Osteoblast (primary cell): ENCODE measurements at regions not wholly inside any gene's neighbourhood (a gene's known extent, or its start where the extent isn't known, plus 50 kb on each side); places are given as distances from the start of the nearest gene placed in this dataset.

Experiments
- DNase-seq: peaks from one replicate; pipeline ENCODE4 v3.0.0; 2011; ENCODE audit warnings: low spot score, mixed read lengths; ENCODE audit not compliant: insufficient read length; ENCODE audit errors: missing footprints
- H2AFZ ChIP-seq: 2 replicates; pipeline ENCODE4 v1.6.0; 2011; ENCODE audit warnings: mild to moderate bottlenecking, low read length
- H3K27ac ChIP-seq: 2 replicates; pipeline ENCODE4 v1.5.1; 2011; ENCODE audit warnings: mild to moderate bottlenecking, low read depth, low read length, moderate library complexity
- H3K27me3 ChIP-seq: 2 replicates; pipeline ENCODE4 v1.6.0; 2012; ENCODE audit warnings: mild to moderate bottlenecking, control low read depth, inconsistent platforms, low read length, moderate library complexity; ENCODE audit not compliant: insufficient read depth
- H3K36me3 ChIP-seq: 2 replicates; pipeline ENCODE4 v1.5.1; 2011; ENCODE audit warnings: mild to moderate bottlenecking, low read length, control low read depth, moderate library complexity; ENCODE audit not compliant: insufficient read depth
- H3K4me1 ChIP-seq: 2 replicates; pipeline ENCODE4 v1.5.1; 2011; ENCODE audit warnings: mild to moderate bottlenecking, low read length, control low read depth, moderate library complexity; ENCODE audit not compliant: insufficient read depth
- H3K4me2 ChIP-seq: 2 replicates; pipeline ENCODE4 v1.6.0; 2011; ENCODE audit warnings: mild to moderate bottlenecking, low read length; ENCODE audit not compliant: insufficient read depth
- H3K4me3 ChIP-seq: fragments of 200-600 bp; sonication (generic); 3 replicates; pipeline ENCODE4 v1.5.1; 2012; ENCODE audit warnings: mild to moderate bottlenecking, low read length, inconsistent platforms; ENCODE audit not compliant: insufficient read depth
- H3K79me2 ChIP-seq: 2 replicates; pipeline ENCODE4 v1.6.0; 2012; ENCODE audit warnings: mild to moderate bottlenecking, low read length, control low read depth, inconsistent platforms; ENCODE audit not compliant: insufficient read depth
- H3K9me3 ChIP-seq: 2 replicates; pipeline ENCODE4 v1.5.1; 2011; ENCODE audit warnings: low read depth, low read length, control low read depth
- H4K20me1 ChIP-seq: 2 replicates; pipeline ENCODE4 v1.6.0; 2012; ENCODE audit warnings: mild to moderate bottlenecking, low read length, control low read depth; ENCODE audit not compliant: insufficient read depth
- CTCF ChIP-seq: IDR thresholded peaks from 2 replicates; pipeline ENCODE4 v1.5.1; 2011; ENCODE audit warnings: mild to moderate bottlenecking, low read depth, low read length, moderate library complexity; ENCODE audit errors: extremely low read depth

GRCh38 chr7:33701189-33701740 lies 204.1 kb upstream of the BMPER start:
- Histone ChIP-seq H3K27me3 (no peaks in the 10 kb centered on the region), H2AFZ (no peak overlapping the region), H3K4me2 (no peak overlapping the region), H3K27ac (no peak overlapping the region), H3K9me3 (peaks cover 19% of the 10 kb centered on the region), H3K4me3 (no peak overlapping the region), H3K4me1 (peaks cover 3% of the 10 kb centered on the region), H4K20me1 (no peaks in the 10 kb centered on the region), H3K79me2 (no peaks in the 10 kb centered on the region), H3K36me3 (no peaks in the 10 kb centered on the region)
- no peak for TF ChIP-seq CTCF
- no peak for DNase-seq

GRCh38 chr7:33701927-33702326 lies 203.4 kb upstream of the BMPER start:
- DNase-seq, result no peak
- Histone ChIP-seq H3K9me3 (peaks cover 19% of the 10 kb centered on the region), H3K4me3 (no peak overlapping the region), H3K4me2 (no peak overlapping the region), H3K27ac (no peak overlapping the region), H3K36me3 (no peaks in the 10 kb centered on the region), H3K27me3 (no peaks in the 10 kb centered on the region), H3K79me2 (no peaks in the 10 kb centered on the region), H4K20me1 (no peaks in the 10 kb centered on the region), H2AFZ (no peak overlapping the region), H3K4me1 (peaks cover 3% of the 10 kb centered on the region)
- no peak for TF ChIP-seq CTCF

GRCh38 chr7:33702514-33703054 lies 202.8 kb upstream of the BMPER start:
- Histone ChIP-seq H2AFZ (no peak overlapping the region), H3K4me3 (no peak overlapping the region), H3K27ac (no peak overlapping the region), H3K79me2 (no peaks in the 10 kb centered on the region), H4K20me1 (no peaks in the 10 kb centered on the region), H3K4me2 (no peak overlapping the region), H3K9me3 (peaks cover 19% of the 10 kb centered on the region), H3K4me1 (peaks cover 3% of the 10 kb centered on the region), H3K27me3 (no peaks in the 10 kb centered on the region), H3K36me3 (no peaks in the 10 kb centered on the region)
- no peak for TF ChIP-seq CTCF
- no peak for DNase-seq

- H3K4me3 ChIP-seq, result no peak overlapping the region
- H3K4me2 ChIP-seq, result no peak overlapping the region
- no peaks in the 10 kb centered on the region for H3K36me3 ChIP-seq
- H3K79me2 ChIP-seq, result no peaks in the 10 kb centered on the region
- no peak overlapping the region for H2AFZ ChIP-seq
- peaks cover 18% of the 10 kb centered on the region for H3K9me3 ChIP-seq
- DNase-seq, result no peak
- no peaks in the 10 kb centered on the region for H3K4me1 ChIP-seq
- no peak overlapping the region for H3K27ac ChIP-seq
- no peak for TF ChIP-seq CTCF
- H4K20me1 ChIP-seq, result no peaks in the 10 kb centered on the region
- no peaks in the 10 kb centered on the region for H3K27me3 ChIP-seq
Measured at GRCh38 chr7:33705333-33705833, 200.0 kb upstream of the BMPER start.
